ENCODE measurements at regions not wholly inside any gene's neighbourhood (a gene's known extent, or its start where the extent isn't known, plus 50 kb on each side); places are given as distances from the start of the nearest gene placed in this dataset.

DNA sequence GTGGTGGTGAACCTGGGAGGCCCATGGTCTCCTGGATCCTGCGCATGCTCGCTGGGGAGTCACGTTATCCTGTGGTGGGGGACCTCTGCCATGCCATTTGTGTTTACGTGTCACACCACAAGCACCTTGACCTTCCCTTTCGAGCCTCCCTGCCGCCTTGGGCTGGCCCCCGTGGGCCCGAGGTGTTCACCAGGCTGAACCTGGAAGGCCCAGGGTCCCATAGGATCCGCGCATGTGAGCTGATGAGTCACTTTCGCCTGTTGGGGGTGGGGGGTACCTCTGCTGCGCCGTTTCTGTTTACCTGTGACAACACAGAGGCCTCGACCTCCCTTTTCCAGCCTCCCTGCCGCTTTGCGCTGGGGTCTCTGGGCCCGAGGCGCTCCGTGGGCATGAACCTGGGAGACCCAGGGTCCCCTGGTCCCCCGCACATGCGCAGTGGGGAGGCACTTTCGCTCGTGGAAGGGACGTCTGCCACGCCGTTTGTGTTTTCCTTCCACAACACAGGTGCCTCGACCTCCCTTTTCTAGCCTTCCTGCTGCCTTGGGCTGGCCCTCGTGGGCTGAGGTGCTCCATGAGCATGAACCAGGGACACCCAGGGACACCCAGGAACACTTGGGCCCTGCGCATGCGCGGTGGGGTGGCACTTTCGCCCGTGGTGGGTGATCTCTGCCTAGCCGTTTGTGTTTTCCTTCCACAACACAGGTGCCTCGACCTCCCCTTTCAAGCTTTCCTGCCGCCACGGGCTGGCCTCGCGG is 334.1 kb downstream of the ALG10 start:
- no peak for TF ChIP-seq CTCF (conservative IDR thresholded peaks at IDR 0.05; ENCODE audit: low read depth, low read length)
- DNase-seq (ENCODE audit: low read depth), result no peak
- H3K4me3 ChIP-seq (ENCODE audit: low read length), result no peak overlapping the region

GRCh38 chr12:34357791-34358190 is 335.5 kb downstream of the ALG10 start:
- H3K4me3 ChIP-seq (ENCODE audit: low read length), result no peak overlapping the region
- TF ChIP-seq CTCF (conservative IDR thresholded peaks at IDR 0.05; ENCODE audit: low read depth, low read length), result no peak
- no peak for DNase-seq (ENCODE audit: low read depth)

- H3K4me3 ChIP-seq (ENCODE audit: low read length), result no peak overlapping the region
- DNase-seq (ENCODE audit: low read depth), result no peak
- TF ChIP-seq CTCF (conservative IDR thresholded peaks at IDR 0.05; ENCODE audit: low read depth, low read length), result no peak
Measured at GRCh38 chr12:34358198-34358597, 335.9 kb downstream of the ALG10 start.

- H3K4me3 ChIP-seq (ENCODE audit: low read length), result no peak overlapping the region
- no peak for DNase-seq (ENCODE audit: low read depth)
- TF ChIP-seq CTCF (conservative IDR thresholded peaks at IDR 0.05; ENCODE audit: low read depth, low read length), result no peak
Measured at GRCh38 chr12:34361721-34362316, 339.5 kb downstream of the ALG10 start.

DNA sequence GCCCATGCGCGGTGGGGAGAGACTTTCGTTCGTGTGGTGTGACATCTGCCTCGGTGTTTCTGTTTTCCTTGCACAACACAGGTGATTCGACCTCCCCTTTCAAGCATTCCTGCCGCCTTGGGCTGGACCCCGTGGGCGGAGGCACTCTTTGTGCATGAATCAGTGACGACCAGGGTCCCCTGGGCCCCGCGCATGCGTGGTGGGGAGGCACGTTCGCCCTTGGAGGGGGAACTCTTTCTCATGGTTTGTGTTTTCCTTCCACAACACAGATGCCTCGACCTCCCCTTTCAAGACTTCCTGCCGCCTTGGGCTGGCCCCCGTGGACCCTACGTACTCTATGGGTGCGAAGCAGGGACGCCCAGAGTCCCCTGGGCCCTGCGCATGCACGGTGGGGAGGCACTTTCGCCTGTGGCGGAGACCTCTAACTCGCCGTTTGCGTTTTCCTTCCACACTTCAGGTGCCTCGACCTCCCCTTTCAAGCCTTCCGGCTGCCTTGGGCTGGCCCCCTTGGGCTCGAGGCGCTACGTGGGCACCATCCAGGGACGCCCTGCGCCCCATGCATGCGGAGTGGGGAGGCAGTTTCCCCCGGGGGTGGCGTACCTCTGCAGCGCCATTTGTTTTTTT is 340.9 kb downstream of the ALG10 start:
- no peak for TF ChIP-seq CTCF (conservative IDR thresholded peaks at IDR 0.05; ENCODE audit: low read depth, low read length)
- DNase-seq (ENCODE audit: low read depth), result no peak
- no peak overlapping the region for H3K4me3 ChIP-seq (ENCODE audit: low read length)

- no peak overlapping the region for H3K4me3 ChIP-seq (ENCODE audit: low read length)
- TF ChIP-seq CTCF (conservative IDR thresholded peaks at IDR 0.05; ENCODE audit: low read depth, low read length), result no peak
- DNase-seq (ENCODE audit: low read depth), result no peak
Measured at GRCh38 chr12:34368079-34368478, 345.8 kb downstream of the ALG10 start.
